IPS-NIHi7 (cell line): ENCODE measurements at regions not wholly inside any gene's neighbourhood (a gene's known extent, or its start where the extent isn't known, plus 50 kb on each side); places are given as distances from the start of the nearest gene placed in this dataset.
A peak's percentile ranks its signal among the peaks of the same experiment; 100 is the strongest.
"Not testable (repeated sequence)": the region's sequence is repeated elsewhere in the genome, so short reads cannot be mapped to it uniquely, and the experiment has no call there.

Source experiments
- DNase-seq: peaks from one replicate; pipeline ENCODE4 v3.0.0; 2012; ENCODE audit warnings: mixed read lengths; ENCODE audit errors: extremely low spot score

GRCh38 chr6:139886396-139886795 lies 511.9 kb upstream of the CITED2 start:
- DNase-seq: no peak

GRCh38 chr6:139885909-139886308 lies 511.5 kb upstream of the CITED2 start:
- DNase-seq: no peak

GRCh38 chr6:139883776-139884175 lies 509.3 kb upstream of the CITED2 start:
- DNase-seq: no peak

GRCh38 chr6:139882977-139883728 lies 508.7 kb upstream of the CITED2 start:
- DNase-seq: no peak

GRCh38 chr6:139882234-139882633 lies 507.8 kb upstream of the CITED2 start:
- DNase-seq: no peak

- DNase-seq: peak; percentile 46
These were observed 507.3 kb upstream of the CITED2 start for GRCh38 chr6:139881728-139882211.

- no peak for DNase-seq
These were observed 506.8 kb upstream of the CITED2 start for GRCh38 chr6:139881236-139881635.

GRCh38 chr6:139879823-139880356 lies 505.4 kb upstream of the CITED2 start:
- no peak for DNase-seq

- DNase-seq: not testable (repeated sequence)
These were observed 504.8 kb upstream of the CITED2 start for GRCh38 chr6:139879241-139879640.

- no peak for DNase-seq
These were observed 503.5 kb upstream of the CITED2 start for GRCh38 chr6:139877828-139878405.

- DNase-seq: no peak
These were observed 498.2 kb upstream of the CITED2 start for GRCh38 chr6:139872665-139873064.

- DNase-seq: no peak
These were observed 497.5 kb upstream of the CITED2 start for GRCh38 chr6:139871803-139872510.

- DNase-seq: no peak
These were observed 496.8 kb upstream of the CITED2 start for GRCh38 chr6:139871165-139871710.

- DNase-seq: no peak
These were observed 494.1 kb upstream of the CITED2 start for GRCh38 chr6:139868576-139868975.

- no peak for DNase-seq
These were observed 489.5 kb upstream of the CITED2 start for GRCh38 chr6:139863964-139864363.

GRCh38 chr6:139863346-139863745 lies 488.9 kb upstream of the CITED2 start:
- no peak for DNase-seq

GRCh38 chr6:139862311-139862710 lies 487.9 kb upstream of the CITED2 start:
- DNase-seq: no peak

GRCh38 chr6:139860203-139860602 lies 485.8 kb upstream of the CITED2 start:
- DNase-seq: no peak

- no peak for DNase-seq
These were observed 484.0 kb upstream of the CITED2 start for GRCh38 chr6:139858429-139858828.

GRCh38 chr6:139857143-139857542 lies 482.7 kb upstream of the CITED2 start:
- no peak for DNase-seq

GRCh38 chr6:139856562-139856961 lies 482.1 kb upstream of the CITED2 start:
- DNase-seq: no peak

- DNase-seq: no peak
These were observed 481.3 kb upstream of the CITED2 start for GRCh38 chr6:139855671-139856311.
